ENCODE measurements at regions not wholly inside any gene's neighbourhood (a gene's known extent, or its start where the extent isn't known, plus 50 kb on each side); places are given as distances from the start of the nearest gene placed in this dataset.

GRCh38 chr2:200171731-200172482 is 134.6 kb upstream of the SPATS2L start:
- Mint-ChIP-seq H3K4me1 (no peaks in the 10 kb centered on the region), H3K27ac (no peak overlapping the region), H3K36me3 (no peaks in the 10 kb centered on the region), H3K4me3 (no peak overlapping the region), H3K9me3 (peaks cover 0 to 2% (median 0%) of the 10 kb centered on the region in 7 donors), H3K27me3 (peaks cover 11% of the 10 kb centered on the region)
- ATAC-seq (ENCODE audit: low read depth in 2 of 2) = no peak
- Histone ChIP-seq H3K27me3 (ENCODE audit: control insufficient read depth, insufficient read depth, low read length) (peaks cover 2% of the 10 kb centered on the region), H3K4me1 (ENCODE audit: control insufficient read depth, insufficient read depth, low read length, poor library complexity, severe bottlenecking) (no peaks in the 10 kb centered on the region), H3K27ac (ENCODE audit: insufficient read depth, low read length, poor library complexity, severe bottlenecking) (no peak overlapping the region), H3K36me3 (ENCODE audit: control insufficient read depth, insufficient read depth, low read length) (no peaks in the 10 kb centered on the region), H3K4me3 (ENCODE audit: low read depth, low read length) (no peak overlapping the region), H3K9me3 (ENCODE audit: control insufficient read depth in 2 of 2, low read length in 2 of 2) (no peaks in the 10 kb centered on the region)
- no peak for DNase-seq

GRCh38 chr2:200172521-200172920 is 134.0 kb upstream of the SPATS2L start:
- no peak overlapping the region for H3K4me3 Mint-ChIP-seq
- no peaks in the 10 kb centered on the region for H3K4me1 Mint-ChIP-seq
- no peak overlapping the region for H3K27ac Mint-ChIP-seq
- no peaks in the 10 kb centered on the region for H3K9me3 ChIP-seq (ENCODE audit: control insufficient read depth in 2 of 2, low read length in 2 of 2)
- H3K9me3 Mint-ChIP-seq = peaks cover 0 to 2% (median 0%) of the 10 kb centered on the region in 7 donors
- no peaks in the 10 kb centered on the region for H3K4me1 ChIP-seq (ENCODE audit: control insufficient read depth, insufficient read depth, low read length, poor library complexity, severe bottlenecking)
- no peak overlapping the region for H3K4me3 ChIP-seq (ENCODE audit: low read depth, low read length)
- no peaks in the 10 kb centered on the region for H3K36me3 Mint-ChIP-seq
- no peak for DNase-seq
- H3K27me3 ChIP-seq (ENCODE audit: control insufficient read depth, insufficient read depth, low read length) = peaks cover 2% of the 10 kb centered on the region
- H3K36me3 ChIP-seq (ENCODE audit: control insufficient read depth, insufficient read depth, low read length) = no peaks in the 10 kb centered on the region
- no peak for ATAC-seq (ENCODE audit: low read depth in 2 of 2)
- H3K27me3 Mint-ChIP-seq = peaks cover 5% of the 10 kb centered on the region
- no peak overlapping the region for H3K27ac ChIP-seq (ENCODE audit: insufficient read depth, low read length, poor library complexity, severe bottlenecking)

- no peak overlapping the region for H3K4me3 ChIP-seq (ENCODE audit: low read depth, low read length)
- ATAC-seq (ENCODE audit: low read depth in 2 of 2) (no peak), DNase-seq (no peak)
- Mint-ChIP-seq H3K36me3 (no peaks in the 10 kb centered on the region), H3K4me3 (no peak overlapping the region), H3K27me3 (peaks cover 5% of the 10 kb centered on the region), H3K27ac (no peak overlapping the region), H3K4me1 (no peaks in the 10 kb centered on the region), H3K9me3 (peaks cover 0 to 2% (median 0%) of the 10 kb centered on the region in 7 donors)
- no peaks in the 10 kb centered on the region for H3K4me1 ChIP-seq (ENCODE audit: control insufficient read depth, insufficient read depth, low read length, poor library complexity, severe bottlenecking)
- H3K36me3 ChIP-seq (ENCODE audit: control insufficient read depth, insufficient read depth, low read length) = no peaks in the 10 kb centered on the region
- no peak overlapping the region for H3K27ac ChIP-seq (ENCODE audit: insufficient read depth, low read length, poor library complexity, severe bottlenecking)
- no peaks in the 10 kb centered on the region for H3K9me3 ChIP-seq (ENCODE audit: control insufficient read depth in 2 of 2, low read length in 2 of 2)
- peaks cover 2% of the 10 kb centered on the region for H3K27me3 ChIP-seq (ENCODE audit: control insufficient read depth, insufficient read depth, low read length)
Measured at GRCh38 chr2:200172944-200173581, 133.4 kb upstream of the SPATS2L start.

- Histone ChIP-seq H3K4me3 (ENCODE audit: low read depth, low read length) (no peak overlapping the region), H3K4me1 (ENCODE audit: control insufficient read depth, insufficient read depth, low read length, poor library complexity, severe bottlenecking) (no peaks in the 10 kb centered on the region), H3K9me3 (ENCODE audit: control insufficient read depth in 2 of 2, low read length in 2 of 2) (no peaks in the 10 kb centered on the region), H3K27me3 (ENCODE audit: control insufficient read depth, insufficient read depth, low read length) (peaks cover 2% of the 10 kb centered on the region), H3K27ac (ENCODE audit: insufficient read depth, low read length, poor library complexity, severe bottlenecking) (no peak overlapping the region), H3K36me3 (ENCODE audit: control insufficient read depth, insufficient read depth, low read length) (no peaks in the 10 kb centered on the region)
- Mint-ChIP-seq H3K27ac (no peak overlapping the region), H3K9me3 (peaks cover 0 to 2% (median 0%) of the 10 kb centered on the region in 7 donors), H3K36me3 (no peaks in the 10 kb centered on the region), H3K4me3 (no peak overlapping the region), H3K27me3 (peaks cover 5% of the 10 kb centered on the region), H3K4me1 (no peaks in the 10 kb centered on the region)
- DNase-seq (no peak), ATAC-seq (ENCODE audit: low read depth in 2 of 2) (no peak)
Measured at GRCh38 chr2:200173691-200174090, 132.8 kb upstream of the SPATS2L start.

GRCh38 chr2:200174433-200175216 is 131.9 kb upstream of the SPATS2L start:
- no peak for DNase-seq
- H3K4me1 ChIP-seq (ENCODE audit: control insufficient read depth, insufficient read depth, low read length, poor library complexity, severe bottlenecking) = no peaks in the 10 kb centered on the region
- no peaks in the 10 kb centered on the region for H3K9me3 ChIP-seq (ENCODE audit: control insufficient read depth in 2 of 2, low read length in 2 of 2)
- H3K36me3 ChIP-seq (ENCODE audit: control insufficient read depth, insufficient read depth, low read length) = no peaks in the 10 kb centered on the region
- no peak overlapping the region for H3K4me3 Mint-ChIP-seq
- H3K4me3 ChIP-seq (ENCODE audit: low read depth, low read length) = no peak overlapping the region
- H3K36me3 Mint-ChIP-seq = no peaks in the 10 kb centered on the region
- peaks cover 2% of the 10 kb centered on the region for H3K27me3 ChIP-seq (ENCODE audit: control insufficient read depth, insufficient read depth, low read length)
- peaks cover 5% of the 10 kb centered on the region for H3K27me3 Mint-ChIP-seq
- H3K27ac Mint-ChIP-seq = no peak overlapping the region
- no peaks in the 10 kb centered on the region for H3K4me1 Mint-ChIP-seq
- H3K9me3 Mint-ChIP-seq = peaks cover 0 to 2% (median 0%) of the 10 kb centered on the region in 7 donors
- no peak overlapping the region for H3K27ac ChIP-seq (ENCODE audit: insufficient read depth, low read length, poor library complexity, severe bottlenecking)
- no peak for ATAC-seq (ENCODE audit: low read depth in 2 of 2)

GRCh38 chr2:200177971-200178911 is 128.3 kb upstream of the SPATS2L start:
- H3K4me3 ChIP-seq (ENCODE audit: low read depth, low read length) = no peak overlapping the region
- H3K9me3 Mint-ChIP-seq = peaks cover 0 to 2% (median 0%) of the 10 kb centered on the region in 7 donors
- H3K27me3 ChIP-seq (ENCODE audit: control insufficient read depth, insufficient read depth, low read length) = no peaks in the 10 kb centered on the region
- H3K27ac Mint-ChIP-seq = no peak overlapping the region
- H3K9me3 ChIP-seq (ENCODE audit: control insufficient read depth in 2 of 2, low read length in 2 of 2) = no peaks in the 10 kb centered on the region
- H3K4me1 ChIP-seq (ENCODE audit: control insufficient read depth, insufficient read depth, low read length, poor library complexity, severe bottlenecking) = no peaks in the 10 kb centered on the region
- peak in 1 of 2 donors; percentile 16 for ATAC-seq (ENCODE audit: low read depth in 2 of 2)
- H3K4me3 Mint-ChIP-seq = no peak overlapping the region
- H3K36me3 ChIP-seq (ENCODE audit: control insufficient read depth, insufficient read depth, low read length) = no peaks in the 10 kb centered on the region
- H3K27me3 Mint-ChIP-seq = no peaks in the 10 kb centered on the region
- DNase-seq = no peak
- H3K36me3 Mint-ChIP-seq = no peaks in the 10 kb centered on the region
- no peak overlapping the region for H3K27ac ChIP-seq (ENCODE audit: insufficient read depth, low read length, poor library complexity, severe bottlenecking)
- no peaks in the 10 kb centered on the region for H3K4me1 Mint-ChIP-seq

GRCh38 chr2:200179151-200179550 is 127.3 kb upstream of the SPATS2L start:
- Mint-ChIP-seq H3K4me3 (no peak overlapping the region), H3K36me3 (no peaks in the 10 kb centered on the region), H3K27ac (no peak overlapping the region), H3K27me3 (peaks cover 2% of the 10 kb centered on the region), H3K4me1 (no peaks in the 10 kb centered on the region), H3K9me3 (peaks cover 0 to 2% (median 0%) of the 10 kb centered on the region in 7 donors)
- no peak overlapping the region for H3K4me3 ChIP-seq (ENCODE audit: low read depth, low read length)
- H3K4me1 ChIP-seq (ENCODE audit: control insufficient read depth, insufficient read depth, low read length, poor library complexity, severe bottlenecking) = no peaks in the 10 kb centered on the region
- no peaks in the 10 kb centered on the region for H3K9me3 ChIP-seq (ENCODE audit: control insufficient read depth in 2 of 2, low read length in 2 of 2)
- no peaks in the 10 kb centered on the region for H3K36me3 ChIP-seq (ENCODE audit: control insufficient read depth, insufficient read depth, low read length)
- no peak for ATAC-seq (ENCODE audit: low read depth in 2 of 2)
- no peak for DNase-seq
- peaks cover 2% of the 10 kb centered on the region for H3K27me3 ChIP-seq (ENCODE audit: control insufficient read depth, insufficient read depth, low read length)
- no peak overlapping the region for H3K27ac ChIP-seq (ENCODE audit: insufficient read depth, low read length, poor library complexity, severe bottlenecking)
